HCT116 (cell line): ENCODE measurements at regions not wholly inside any gene's neighbourhood (a gene's known extent, or its start where the extent isn't known, plus 50 kb on each side); places are given as distances from the start of the nearest gene placed in this dataset.

Experiments used
- ATAC-seq: fragments of 200-7000 bp; cut with Tn5 transposase; 2 replicates; pipeline ENCODE4 v1.9.1; 2020; ENCODE audit warnings: mild to moderate bottlenecking, moderate library complexity
- BruUV-seq: library from RNA; stranded (reverse); fragments of 400-500 nt; replicated peaks from 2 replicates; lab custom pipeline; 2021; lab: Mats Ljungman, UMichigan
- CTCF ChIA-PET: fragments of 300-600 bp; sonication (Branson Sonifier 250); formaldehyde crosslinking; loops from one replicate; lab custom pipeline; 2021; ENCODE audit warnings: antibody characterized with exemption; lab: Charles Lee
- POLR2A ChIA-PET: fragments of 300-600, 350-600 bp; sonication (Branson Sonifier 250); formaldehyde crosslinking; loops from one replicate; lab custom pipeline; 2021; ENCODE audit warnings: antibody characterized with exemption; lab: Charles Lee
- RAD21 ChIA-PET, 2 experiments: fragments of 300-600 bp; sonication (Branson Sonifier 250); formaldehyde crosslinking; loops; one replicate each; lab custom pipeline; 2023; ENCODE audit warnings: low total read pairs in 2 of 2; ENCODE audit not compliant: uncharacterized antibody in 2 of 2, unreplicated experiment in 2 of 2, low non-redundant PET in 1 of 2; lab: Charles Lee
- DNase-seq: peaks from one replicate; pipeline ENCODE4 v3.0.0-alpha.2; 2010; ENCODE audit warnings: low read depth, low spot score
- H2AFZ ChIP-seq: fragments of 200-600 bp; shearing (Covaris generic), sonication (generic); 2 replicates; pipeline ENCODE4 v1.6.1; 2017; ENCODE audit warnings: low read depth, mixed run types, mixed read lengths, antibody characterized with exemption, low read length; ENCODE audit not compliant: poor library complexity, severe bottlenecking
- H3K27ac ChIP-seq: 2 replicates; pipeline ENCODE4 v1.5.1; 2012; ENCODE audit warnings: low read depth, low read length
- H3K27me3 ChIP-seq: fragments of 200-600 bp; sonication (generic); 2 replicates; pipeline ENCODE4 v1.6.1; 2016; ENCODE audit warnings: mixed run types, low read length, mixed read lengths; ENCODE audit not compliant: insufficient read depth
- H3K36me3 ChIP-seq, 2 experiments: fragments of 200-500 bp in 1 of 2; fragments of 200-600 bp in 1 of 2; sonication (Bioruptor generic) in 1 of 2; sonication (generic) in 1 of 2; 2 replicates each; pipeline versions ENCODE4 v1.5.1 to v1.6.1; 2014 to 2016; ENCODE audit warnings: low read length in 2 of 2, inconsistent platforms in 1 of 2, mixed read lengths in 1 of 2, mixed run types in 1 of 2; ENCODE audit not compliant: insufficient read depth in 2 of 2, control insufficient read depth in 1 of 2
- H3K4me1 ChIP-seq, 2 experiments: fragments of 200-600 bp in 1 of 2; sonication (generic) in 1 of 2; 2 replicates each; pipeline versions ENCODE4 v1.5.1 to v1.6.1; 2012 to 2017; ENCODE audit warnings: low read length in 2 of 2, inconsistent platforms in 1 of 2, mild to moderate bottlenecking in 1 of 2, mixed read lengths in 1 of 2, mixed run types in 1 of 2, moderate library complexity in 1 of 2; ENCODE audit not compliant: insufficient read depth in 2 of 2, control insufficient read depth in 1 of 2
- H3K4me2 ChIP-seq: fragments of 200-600 bp; sonication (generic); 2 replicates; pipeline ENCODE4 v1.6.1; 2017; ENCODE audit warnings: mixed run types, low read length, mixed read lengths
- H3K4me3 ChIP-seq, 2 experiments: fragments of 200-600 bp in 1 of 2; sonication (generic) in 1 of 2; replicated peaks in 1 of 2; 2 replicates each; pipeline ENCODE4 v1.5.1; 2011 to 2016; ENCODE audit warnings: low read length in 2 of 2, control low read depth in 1 of 2, low read depth in 1 of 2, mild to moderate bottlenecking in 1 of 2, mixed read lengths in 1 of 2, mixed run types in 1 of 2
- H3K79me2 ChIP-seq: fragments of 200-600 bp; sonication (generic); 2 replicates; pipeline ENCODE4 v1.6.1; 2017; ENCODE audit warnings: mild to moderate bottlenecking, mixed run types, low read length, moderate library complexity, mixed read lengths; ENCODE audit not compliant: insufficient read depth
- H3K9ac ChIP-seq: fragments of 200-600 bp; sonication (generic); 2 replicates; pipeline ENCODE4 v1.6.1; 2016; ENCODE audit warnings: low read length, mixed read lengths
- H3K9me2 ChIP-seq: fragments of 200-600 bp; sonication (generic), shearing (Covaris generic); 2 replicates; pipeline ENCODE4 v1.6.1; 2017; ENCODE audit warnings: mixed run types, mild to moderate bottlenecking, moderate library complexity; ENCODE audit not compliant: insufficient read depth
- H3K9me3 ChIP-seq, 2 experiments: fragments of 200-500 bp in 1 of 2; fragments of 200-600 bp in 1 of 2; sonication (Bioruptor generic) in 1 of 2; sonication (generic) in 1 of 2; 2 replicates each; pipeline ENCODE4 v1.6.1; 2014 to 2017; ENCODE audit warnings: low read length in 2 of 2, mixed read lengths in 2 of 2, inconsistent platforms in 1 of 2, low read depth in 1 of 2, mild to moderate bottlenecking in 1 of 2, mixed run types in 1 of 2, moderate library complexity in 1 of 2; ENCODE audit not compliant: control insufficient read depth in 1 of 2, insufficient read depth in 1 of 2
- H4K20me1 ChIP-seq: fragments of 200-600 bp; sonication (generic), shearing (Covaris generic); 2 replicates; pipeline ENCODE4 v1.6.1; 2017; ENCODE audit warnings: mixed run types, mild to moderate bottlenecking, moderate library complexity; ENCODE audit not compliant: insufficient read depth
- CBX3 ChIP-seq: IDR thresholded peaks from 2 replicates; pipeline ENCODE4 v1.6.1; 2012; ENCODE audit warnings: low read depth
- CEBPB ChIP-seq: IDR thresholded peaks from 2 replicates; pipeline ENCODE4 v1.6.1; 2012; ENCODE audit warnings: low read depth
- EGR1 ChIP-seq: IDR thresholded peaks from 2 replicates; pipeline ENCODE4 v1.6.1; 2012; ENCODE audit warnings: low read depth
- ELF1 ChIP-seq: IDR thresholded peaks from 2 replicates; pipeline ENCODE4 v1.6.1; 2012; ENCODE audit warnings: low read depth, borderline replicate concordance
- JUND ChIP-seq: IDR thresholded peaks from 2 replicates; pipeline ENCODE4 v1.6.1; 2012
- MAX ChIP-seq: IDR thresholded peaks from 2 replicates; pipeline ENCODE4 v1.6.1; 2012
- POLR2A ChIP-seq: IDR thresholded peaks from 2 replicates; pipeline ENCODE4 v1.7.0; 2011; ENCODE audit warnings: borderline replicate concordance; ENCODE audit not compliant: insufficient read depth, insufficient read length; ENCODE audit errors: extremely low read depth
- SIN3A ChIP-seq: IDR thresholded peaks from 2 replicates; pipeline ENCODE4 v1.6.1; 2012; ENCODE audit warnings: low read depth
- SP1 ChIP-seq: IDR thresholded peaks from 2 replicates; pipeline ENCODE4 v1.6.1; 2012; ENCODE audit warnings: low read depth
- SRF ChIP-seq: IDR thresholded peaks from 2 replicates; pipeline ENCODE4 v1.6.1; 2012; ENCODE audit warnings: low read depth
- TCF7L2 ChIP-seq: IDR thresholded peaks from 2 replicates; pipeline ENCODE4 v1.7.0; 2011; ENCODE audit warnings: borderline replicate concordance, inconsistent platforms; ENCODE audit not compliant: insufficient read depth, insufficient read length; ENCODE audit errors: extremely low read depth
- YY1 ChIP-seq: IDR thresholded peaks from 2 replicates; pipeline ENCODE4 v1.6.1; 2011; ENCODE audit warnings: low read length, low read depth, moderate library complexity, mild to moderate bottlenecking; ENCODE audit not compliant: insufficient replicate concordance; ENCODE audit errors: extremely low read depth
- ZFX ChIP-seq: fragments of 450-650 bp; IDR thresholded peaks from 2 replicates; pipeline ENCODE4 v1.6.1; 2017
- intact Hi-C: fragments of 100-400 bp; cut with micrococcal nuclease; formaldehyde crosslinking; loops from 2 replicates; pipeline ENCODE4 v1.10.0; 2022

- Histone ChIP-seq H3K4me2 (no peak overlapping the region), H3K4me3 (no peak overlapping the region), H4K20me1 (no peaks in the 10 kb centered on the region), H3K27me3 (no peaks in the 10 kb centered on the region), H2AFZ (no peak overlapping the region), H3K9ac (no peak overlapping the region), H3K36me3 (no peaks in the 10 kb centered on the region), H3K4me1 (no peaks in the 10 kb centered on the region), H3K79me2 (no peaks in the 10 kb centered on the region), H3K9me2 (0 out of 2 replicates have a peak, but pooled peaks cover 3% of the 10 kb centered on the region), H3K9me3 (no peaks in the 10 kb centered on the region), H3K27ac (no peak overlapping the region)
- no TSS peak for BruUV-seq
- ChIA-PET RAD21 (no interaction called here), CTCF (no interaction called here), POLR2A (no interaction called here)
- DNase-seq: no peak
- ATAC-seq: no peak
- TF ChIP-seq SIN3A: no peak
- no peak for TF ChIP-seq YY1
- TF ChIP-seq JUND: no peak
- TF ChIP-seq ZFX: no peak
- no peak for TF ChIP-seq POLR2A
- TF ChIP-seq EGR1: no peak
- TF ChIP-seq CBX3: no peak
- TF ChIP-seq CEBPB: no peak
- TF ChIP-seq ELF1: no peak
- no peak for TF ChIP-seq SRF
- no peak for TF ChIP-seq TCF7L2
- TF ChIP-seq SP1: no peak
- intact Hi-C loops: no loop called here
Observed at GRCh38 chr2:82428251-82428650, 2030.8 kb downstream of the SUCLG1 start.

GRCh38 chr2:82412021-82412420 is 2047.1 kb downstream of the SUCLG1 start:
- no peak for ATAC-seq
- CTCF ChIA-PET: no interaction called here

More at GRCh38 chr2:82412021-82412420, 2047.1 kb downstream of the SUCLG1 start:
- Histone ChIP-seq H3K27me3 (no peaks in the 10 kb centered on the region), H4K20me1 (no peaks in the 10 kb centered on the region)
- TF ChIP-seq SIN3A (no peak), MAX (no peak)
- TF ChIP-seq, all 23 proteins: peak for 0
- Histone ChIP-seq H3K9ac (no peak overlapping the region), H3K79me2 (no peaks in the 10 kb centered on the region), H3K36me3 (no peaks in the 10 kb centered on the region), H3K27ac (no peak overlapping the region), H3K4me3 (no peak overlapping the region), H3K4me1 (no peaks in the 10 kb centered on the region), H3K9me2 (no peaks in the 10 kb centered on the region), H3K4me2 (no peak overlapping the region), H3K9me3 (no peaks in the 10 kb centered on the region), H2AFZ (no peak overlapping the region)
- ChIA-PET POLR2A (no interaction called here), RAD21 (no interaction called here)
- intact Hi-C loops: no loop called here
- no TSS peak for BruUV-seq
- no peak for DNase-seq
